H1 (cell line): ENCODE measurements at regions not wholly inside any gene's neighbourhood (a gene's known extent, or its start where the extent isn't known, plus 50 kb on each side); places are given as distances from the start of the nearest gene placed in this dataset.

ENCODE experiments used
- CTCF ChIA-PET: fragments of 300-600 bp; sonication (Branson Sonifier 250); formaldehyde crosslinking; loops from one replicate; lab custom pipeline; 2021; ENCODE audit not compliant: partially characterized antibody; lab: Charles Lee
- POLR2A ChIA-PET: fragments of 300-600 bp; sonication (Branson Sonifier 250); formaldehyde crosslinking; loops from one replicate; lab custom pipeline; 2021; ENCODE audit warnings: inconsistent platforms; ENCODE audit not compliant: partially characterized antibody; lab: Charles Lee
- DNase-seq, 2 experiments: peaks; one replicate each; pipeline versions ENCODE4 v3.0.0 to v3.0.0-alpha.2; 2010 to 2022; ENCODE audit warnings: low spot score in 2 of 2, low read depth in 1 of 2, mixed read lengths in 1 of 2
- FAIRE-seq: peaks from 2 replicates; lab custom pipeline; 2011; peaks lifted over from hg19 to GRCh38; lab: Jason Lieb, UNC
- H2AFZ ChIP-seq: 2 replicates; pipeline ENCODE4 v1.8.1; 2012; ENCODE audit warnings: low read length, inconsistent platforms
- H2AK5ac ChIP-seq: 2 replicates; pipeline ENCODE4 v1.6.1; 2013; ENCODE audit warnings: low read depth, low read length
- H2BK120ac ChIP-seq: replicated peaks from 2 replicates; pipeline ENCODE3; 2013; ENCODE audit warnings: low read depth, low read length, inconsistent platforms
- H2BK12ac ChIP-seq: 2 replicates; pipeline ENCODE4 v1.6.1; 2013; ENCODE audit warnings: low read depth, low read length
- H2BK15ac ChIP-seq: 2 replicates; pipeline ENCODE4 v1.6.1; 2013; ENCODE audit warnings: low read length
- H2BK20ac ChIP-seq: 2 replicates; pipeline ENCODE4 v1.6.1; 2013; ENCODE audit warnings: low read length
- H2BK5ac ChIP-seq: 2 replicates; pipeline ENCODE4 v1.6.1; 2013; ENCODE audit warnings: low read depth, low read length
- H3K14ac ChIP-seq: 2 replicates; pipeline ENCODE4 v1.6.1; 2013; ENCODE audit warnings: inconsistent platforms; ENCODE audit not compliant: insufficient read length
- H3K18ac ChIP-seq: 2 replicates; pipeline ENCODE4 v1.6.1; 2013; ENCODE audit warnings: low read length; ENCODE audit errors: extremely low read depth
- H3K23ac ChIP-seq: 2 replicates; pipeline ENCODE4 v1.6.1; 2013; ENCODE audit warnings: inconsistent platforms; ENCODE audit not compliant: insufficient read length
- H3K23me2 ChIP-seq: 2 replicates; pipeline ENCODE4 v1.6.1; 2013; ENCODE audit warnings: low read depth, low read length
- H3K27ac ChIP-seq: 2 replicates; pipeline ENCODE4 v1.6.1; 2011; ENCODE audit warnings: low read depth, low read length, inconsistent platforms
- H3K27me3 ChIP-seq, 4 experiments: replicated peaks in 1 of 4; 1 replicate in 1 of 4; 2 replicates in 3 of 4; pipeline versions ENCODE4 v1.6.1 to v1.8.1; 2011 to 2013; ENCODE audit warnings: low read length in 3 of 4, mild to moderate bottlenecking in 3 of 4, inconsistent platforms in 2 of 4, mixed read lengths in 2 of 4, moderate library complexity in 1 of 4; ENCODE audit not compliant: control insufficient read depth in 3 of 4, insufficient read depth in 3 of 4; ENCODE audit errors: extremely low read depth in 1 of 4
- H3K36me3 ChIP-seq, 4 experiments: 2 replicates each; pipeline versions ENCODE4 v1.6.1 to v1.8.1; 2011 to 2013; ENCODE audit warnings: mild to moderate bottlenecking in 4 of 4, low read length in 3 of 4, moderate library complexity in 2 of 4, control low read depth in 1 of 4, inconsistent platforms in 1 of 4; ENCODE audit not compliant: insufficient read depth in 4 of 4, control insufficient read depth in 2 of 4
- H3K4ac ChIP-seq: replicated peaks from 2 replicates; pipeline ENCODE3; 2013; ENCODE audit warnings: low read length, low read depth, mixed read lengths, inconsistent platforms; ENCODE audit not compliant: insufficient read length
- H3K4me1 ChIP-seq, 4 experiments: replicated peaks in 1 of 4; 1 replicate in 1 of 4; 2 replicates in 3 of 4; pipeline versions ENCODE4 v1.6.1 to v1.8.1; 2011 to 2013; ENCODE audit warnings: low read length in 3 of 4, inconsistent platforms in 2 of 4, mixed read lengths in 1 of 4; ENCODE audit not compliant: insufficient read depth in 4 of 4, control insufficient read depth in 3 of 4
- H3K4me2 ChIP-seq, 2 experiments: 2 replicates each; pipeline versions ENCODE4 v1.6.1 to v1.8.1; 2011 to 2013; ENCODE audit warnings: low read depth in 2 of 2, low read length in 2 of 2, control low read depth in 1 of 2, inconsistent platforms in 1 of 2, mild to moderate bottlenecking in 1 of 2; ENCODE audit not compliant: insufficient read depth in 1 of 2
- H3K4me3 ChIP-seq, 4 experiments: fragments of 200-600, 300-600 bp in 1 of 4; sonication (generic), shearing (Covaris generic), sonication (Bioruptor Twin) in 1 of 4; 2 replicates each; pipeline versions ENCODE4 v1.5.1 to v1.8.1; 2011 to 2016; ENCODE audit warnings: low read length in 4 of 4, low read depth in 3 of 4, control low read depth in 2 of 4, inconsistent platforms in 2 of 4, mild to moderate bottlenecking in 2 of 4, mixed read lengths in 1 of 4, moderate library complexity in 1 of 4; ENCODE audit not compliant: insufficient read depth in 2 of 4; ENCODE audit errors: extremely low read depth in 1 of 4
- H3K56ac ChIP-seq: replicated peaks from 2 replicates; pipeline ENCODE3; 2013; ENCODE audit warnings: low read depth, mild to moderate bottlenecking, mixed read lengths, low read length, inconsistent platforms; ENCODE audit not compliant: insufficient read length
- H3K79me1 ChIP-seq: 2 replicates; pipeline ENCODE4 v1.6.1; 2013; ENCODE audit warnings: low read depth, low read length, control low read depth
- H3K79me2 ChIP-seq, 2 experiments: 2 replicates each; pipeline versions ENCODE4 v1.6.1 to v1.8.1; 2012 to 2013; ENCODE audit warnings: low read length in 2 of 2, mild to moderate bottlenecking in 2 of 2, inconsistent platforms in 1 of 2; ENCODE audit not compliant: insufficient read depth in 2 of 2, control insufficient read depth in 1 of 2
- H3K9ac ChIP-seq, 4 experiments: replicated peaks in 1 of 4; 1 replicate in 1 of 4; 2 replicates in 3 of 4; pipeline versions ENCODE4 v1.6.1 to v1.8.1; 2011 to 2013; ENCODE audit warnings: low read depth in 3 of 4, low read length in 3 of 4, control low read depth in 2 of 4, mild to moderate bottlenecking in 2 of 4, moderate library complexity in 2 of 4, inconsistent platforms in 1 of 4; ENCODE audit errors: extremely low read depth in 1 of 4
- H3K9me3 ChIP-seq, 2 experiments: 2 replicates each; pipeline versions ENCODE4 v1.6.1 to v1.8.1; 2012 to 2013; ENCODE audit warnings: mild to moderate bottlenecking in 2 of 2, moderate library complexity in 2 of 2, control low read depth in 1 of 2, inconsistent platforms in 1 of 2, low read depth in 1 of 2, low read length in 1 of 2, mixed read lengths in 1 of 2; ENCODE audit not compliant: insufficient read depth in 2 of 2
- H4K20me1 ChIP-seq, 2 experiments: replicated peaks in 1 of 2; 2 replicates each; pipeline versions ENCODE3 to v1.8.1; 2011 to 2013; ENCODE audit warnings: inconsistent platforms in 2 of 2, low read length in 2 of 2, mild to moderate bottlenecking in 1 of 2; ENCODE audit not compliant: insufficient read depth in 2 of 2, control insufficient read depth in 1 of 2
- H4K5ac ChIP-seq: 2 replicates; pipeline ENCODE4 v1.6.1; 2013; ENCODE audit warnings: low read length, low read depth, mixed read lengths, inconsistent platforms; ENCODE audit not compliant: insufficient read length
- H4K8ac ChIP-seq: 2 replicates; pipeline ENCODE4 v1.8.0; 2013; ENCODE audit warnings: mild to moderate bottlenecking, moderate library complexity, low read length, inconsistent platforms; ENCODE audit not compliant: insufficient read depth; ENCODE audit errors: extremely low read depth
- H4K91ac ChIP-seq: replicated peaks from 2 replicates; pipeline ENCODE3; 2013; ENCODE audit warnings: low read length, mixed read lengths, inconsistent platforms; ENCODE audit not compliant: insufficient read length
- CHD1 ChIP-seq: IDR thresholded peaks from 2 replicates; pipeline ENCODE4 v1.6.1; 2012; ENCODE audit warnings: low read depth, low read length, improper control_type of control experiment
- GABPA ChIP-seq: IDR thresholded peaks from 2 replicates; pipeline ENCODE4 v1.6.1; 2011; ENCODE audit warnings: mild to moderate bottlenecking, low read length, moderate library complexity, borderline replicate concordance; ENCODE audit not compliant: insufficient read depth
- KDM4A ChIP-seq: IDR thresholded peaks from one replicate; pipeline ENCODE4 v1.7.1; 2012; ENCODE audit warnings: low read depth, mild to moderate bottlenecking, moderate library complexity, low read length, inconsistent platforms; ENCODE audit not compliant: severe bottlenecking
- KDM5A ChIP-seq: fragments of 200-600 bp; IDR thresholded peaks from 2 replicates; pipeline ENCODE4 v1.7.1; 2012; ENCODE audit warnings: mild to moderate bottlenecking, low read length, inconsistent platforms, mixed read lengths
- POLR2A ChIP-seq, 2 experiments: IDR thresholded peaks; 1 replicate in 1 of 2; 2 replicates in 1 of 2; pipeline ENCODE4 v1.6.1; 2011; ENCODE audit warnings: low read depth in 2 of 2, low read length in 2 of 2, mild to moderate bottlenecking in 2 of 2; ENCODE audit errors: control extremely low read depth in 1 of 2
- RXRA ChIP-seq: IDR thresholded peaks from 2 replicates; pipeline ENCODE4 v1.6.1; 2011; ENCODE audit warnings: low read depth, mild to moderate bottlenecking, low read length, moderate library complexity; ENCODE audit not compliant: insufficient read depth
- SAP30 ChIP-seq: fragments of 300-600 bp; sonication (generic); IDR thresholded peaks from 2 replicates; pipeline ENCODE4 v1.7.1; 2012; ENCODE audit warnings: low read length, moderate library complexity, mild to moderate bottlenecking, inconsistent platforms; ENCODE audit not compliant: insufficient read depth, insufficient replicate concordance
- SIX5 ChIP-seq: IDR thresholded peaks from 2 replicates; pipeline ENCODE4 v1.6.1; 2011; ENCODE audit warnings: mild to moderate bottlenecking, low read depth, low read length
- ZNF274 ChIP-seq: IDR thresholded peaks from 2 replicates; pipeline ENCODE4 v1.7.0; 2012; ENCODE audit warnings: low read length, borderline replicate concordance; ENCODE audit errors: extremely low read depth
- WGBS, 2 experiments: shearing (Covaris generic) in 1 of 2; methylation state at CpG; one replicate each; pipeline versions ENCODE4 v1.1.6 to v1.1.7; 2013 to 2015; ENCODE audit warnings: low lambda C conversion rate in 2 of 2, mixed read lengths in 2 of 2, inconsistent platforms in 1 of 2, low coverage in 1 of 2, missing lambda C conversion rate in 1 of 2; ENCODE audit not compliant: insufficient replicate concordance in 2 of 2, insufficient coverage in 1 of 2, insufficient read length in 1 of 2; ENCODE audit errors: extremely low coverage in 1 of 2, missing lambda C conversion rate in 1 of 2; 5-methylcytosine and 5-hydroxymethylcytosine counted together
- TF ChIP-seq, protein P1 (sequence below): IDR thresholded peaks from 2 replicates; pipeline ENCODE4 v1.6.1; 2012; ENCODE audit warnings: inconsistent platforms

- no peak overlapping the region for H3K9ac ChIP-seq
- no peak overlapping the region for H4K91ac ChIP-seq
- no peak overlapping the region for H2BK20ac ChIP-seq
- no peak overlapping the region for H3K27ac ChIP-seq
- no peaks in the 10 kb centered on the region for H3K79me1 ChIP-seq
- H4K5ac ChIP-seq: no peak overlapping the region
- H3K9me3 ChIP-seq: no peaks in the 10 kb centered on the region
- no peak overlapping the region for H2AFZ ChIP-seq
- no peak overlapping the region for H2BK12ac ChIP-seq
- H3K56ac ChIP-seq: no peak overlapping the region
- H2BK120ac ChIP-seq: no peak overlapping the region
- H3K18ac ChIP-seq: no peak overlapping the region
- no peaks in the 10 kb centered on the region for H3K36me3 ChIP-seq
- no peak overlapping the region for H3K23ac ChIP-seq
- 90% methylated on average over 10 of the region's 10 CpGs; no CpG with 5 or more reads in 1 of the 2 experiments for WGBS, 2 experiments
- POLR2A ChIA-PET: no interaction called here
- no peak overlapping the region for H3K14ac ChIP-seq
- H4K8ac ChIP-seq: no peak overlapping the region
- CTCF ChIA-PET: interaction anchor here (0.5 to 1.8 kb wide), 6 partner anchors 10 to 406 kb away, joined by 3 to 5 read pairs (median 3); no protein-coding TSS in a partner anchor
- H3K27me3 ChIP-seq: no peaks in the 10 kb centered on the region
- H3K4ac ChIP-seq: no peak overlapping the region
- no peak overlapping the region for H2BK15ac ChIP-seq
- H3K4me1 ChIP-seq: no peaks in the 10 kb centered on the region
- H3K23me2 ChIP-seq: no peaks in the 10 kb centered on the region
- H3K4me2 ChIP-seq: no peak overlapping the region
- no peak for TF ChIP-seq ZNF274
- TF ChIP-seq CHD1: no peak
- no peak for TF ChIP-seq KDM4A
- no peak for TF ChIP-seq KDM5A
- no peak for TF ChIP-seq SAP30
- TF ChIP-seq RXRA: no peak
- TF ChIP-seq, protein P1, sequence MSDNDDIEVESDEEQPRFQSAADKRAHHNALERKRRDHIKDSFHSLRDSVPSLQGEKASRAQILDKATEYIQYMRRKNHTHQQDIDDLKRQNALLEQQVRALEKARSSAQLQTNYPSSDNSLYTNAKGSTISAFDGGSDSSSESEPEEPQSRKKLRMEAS: no peak
- no peak for TF ChIP-seq POLR2A (IDR thresholded peaks at IDR 0.05; ENCODE audit: control extremely low read depth in 1 of 2, low read depth in 2 of 2, low read length in 2 of 2)
- no peak for TF ChIP-seq GABPA
- no peak for TF ChIP-seq SIX5
- DNase-seq: no peak
- H3K4me3 ChIP-seq: no peak overlapping the region
- no peaks in the 10 kb centered on the region for H3K79me2 ChIP-seq
- H2BK5ac ChIP-seq: no peak overlapping the region
- FAIRE-seq: no peak
- H4K20me1 ChIP-seq: no peaks in the 10 kb centered on the region
- no peak overlapping the region for H2AK5ac ChIP-seq
Observed at GRCh38 chr6:1086446-1087153, 225.3 kb upstream of the FOXQ1 start.
